Mesenchymal stem cell (in vitro differentiated cells and primary cell): ENCODE measurements at regions not wholly inside any gene's neighbourhood (a gene's known extent, or its start where the extent isn't known, plus 50 kb on each side); places are given as distances from the start of the nearest gene placed in this dataset.

Experiments used
- DNase-seq: peaks from one replicate; pipeline ENCODE4 v3.0.0-alpha.2; 2013
- H2AFZ ChIP-seq: one replicate; pipeline ENCODE4 v1.6.1; 2013; ENCODE audit warnings: low read depth, mild to moderate bottlenecking, control low read depth, inconsistent platforms, low read length, moderate library complexity
- H2AK5ac ChIP-seq: 2 replicates; pipeline ENCODE4 v1.6.1; 2013; ENCODE audit warnings: low read length, moderate library complexity, mild to moderate bottlenecking, inconsistent platforms; ENCODE audit not compliant: severe bottlenecking
- H2BK120ac ChIP-seq: one replicate; pipeline ENCODE4 v1.6.1; 2013; ENCODE audit warnings: low read depth, mild to moderate bottlenecking, inconsistent platforms, low read length, moderate library complexity
- H2BK12ac ChIP-seq, 2 experiments: one replicate each; pipeline ENCODE4 v1.6.1; 2013; ENCODE audit warnings: inconsistent platforms in 2 of 2, low read length in 2 of 2, mild to moderate bottlenecking in 2 of 2, moderate library complexity in 2 of 2, control low read depth in 1 of 2
- H2BK15ac ChIP-seq: one replicate; pipeline ENCODE4 v1.6.1; 2013; ENCODE audit warnings: mild to moderate bottlenecking, low read depth, inconsistent platforms; ENCODE audit not compliant: poor library complexity, severe bottlenecking
- H2BK5ac ChIP-seq: 2 replicates; pipeline ENCODE4 v1.6.1; 2013; ENCODE audit warnings: low read depth, mild to moderate bottlenecking, low read length, control low read depth, inconsistent platforms; ENCODE audit not compliant: poor library complexity, severe bottlenecking
- H3K14ac ChIP-seq, 2 experiments: one replicate each; pipeline ENCODE4 v1.6.1; 2013; ENCODE audit warnings: inconsistent platforms in 2 of 2, low read length in 2 of 2, control low read depth in 1 of 2, mild to moderate bottlenecking in 1 of 2, moderate library complexity in 1 of 2
- H3K18ac ChIP-seq, 2 experiments: one replicate each; pipeline ENCODE4 v1.6.1; 2013; ENCODE audit warnings: inconsistent platforms in 2 of 2, low read length in 2 of 2, control low read depth in 1 of 2, low read depth in 1 of 2, mild to moderate bottlenecking in 1 of 2
- H3K23ac ChIP-seq, 2 experiments: one replicate each; pipeline ENCODE4 v1.6.1; 2013; ENCODE audit warnings: inconsistent platforms in 2 of 2, low read length in 2 of 2, mild to moderate bottlenecking in 2 of 2, moderate library complexity in 2 of 2, control low read depth in 1 of 2
- H3K27ac ChIP-seq: 2 replicates; pipeline ENCODE4 v1.5.1; 2013; ENCODE audit warnings: mild to moderate bottlenecking, moderate library complexity, low read length, control low read depth, inconsistent platforms; ENCODE audit not compliant: poor library complexity, severe bottlenecking
- H3K27me3 ChIP-seq, 2 experiments: 2 replicates each; pipeline versions ENCODE4 v1.6.1 to v1.7.0; 2013; ENCODE audit warnings: low read length in 2 of 2, mild to moderate bottlenecking in 2 of 2, moderate library complexity in 2 of 2, control low read depth in 1 of 2, inconsistent platforms in 1 of 2; ENCODE audit not compliant: control insufficient read depth in 1 of 2, insufficient read depth in 1 of 2
- H3K36me3 ChIP-seq, 2 experiments: 2 replicates each; pipeline versions ENCODE4 v1.6.1 to v1.7.0; 2013; ENCODE audit warnings: low read length in 2 of 2, control low read depth in 1 of 2, inconsistent platforms in 1 of 2, low read depth in 1 of 2, mild to moderate bottlenecking in 1 of 2; ENCODE audit not compliant: insufficient read depth in 2 of 2, control insufficient read depth in 1 of 2
- H3K4ac ChIP-seq, 2 experiments: one replicate each; pipeline ENCODE4 v1.6.1; 2013; ENCODE audit warnings: inconsistent platforms in 2 of 2, low read length in 2 of 2, mild to moderate bottlenecking in 2 of 2, moderate library complexity in 2 of 2, control low read depth in 1 of 2, low read depth in 1 of 2
- H3K4me1 ChIP-seq: 2 replicates; pipeline ENCODE4 v1.6.1; 2013; ENCODE audit warnings: low read depth, low read length, control low read depth; ENCODE audit not compliant: control insufficient read depth, insufficient read depth
- H3K4me2 ChIP-seq: 2 replicates; pipeline ENCODE4 v1.6.1; 2013; ENCODE audit warnings: low read length, mild to moderate bottlenecking, inconsistent platforms; ENCODE audit not compliant: poor library complexity, severe bottlenecking
- H3K4me3 ChIP-seq, 2 experiments: 2 replicates each; pipeline versions ENCODE4 v1.5.1 to v1.7.0; 2013; ENCODE audit warnings: low read length in 2 of 2, mild to moderate bottlenecking in 2 of 2, control low read depth in 1 of 2, low read depth in 1 of 2; ENCODE audit not compliant: insufficient read depth in 1 of 2
- H3K79me1 ChIP-seq: replicated peaks from 2 replicates; pipeline ENCODE4 v1.6.1; 2013; ENCODE audit warnings: mild to moderate bottlenecking, control low read depth, low read length, inconsistent platforms; ENCODE audit not compliant: poor library complexity, severe bottlenecking
- H3K9ac ChIP-seq: 2 replicates; pipeline ENCODE4 v1.7.0; 2013; ENCODE audit warnings: mild to moderate bottlenecking, low read length, moderate library complexity
- H3K9me3 ChIP-seq: 2 replicates; pipeline ENCODE4 v1.7.0; 2013; ENCODE audit warnings: mild to moderate bottlenecking, low read length; ENCODE audit not compliant: control insufficient read depth
- H4K8ac ChIP-seq: one replicate; pipeline ENCODE4 v1.6.1; 2013; ENCODE audit warnings: inconsistent platforms, mild to moderate bottlenecking, low read length, moderate library complexity
- H4K91ac ChIP-seq: one replicate; pipeline ENCODE4 v1.6.1; 2013; ENCODE audit warnings: mild to moderate bottlenecking, low read length, inconsistent platforms
- WGBS: methylation state at CpG from one replicate; pipeline ENCODE4 v1.1.7; 2013; ENCODE audit warnings: mixed read lengths; 5-methylcytosine and 5-hydroxymethylcytosine counted together

DNA sequence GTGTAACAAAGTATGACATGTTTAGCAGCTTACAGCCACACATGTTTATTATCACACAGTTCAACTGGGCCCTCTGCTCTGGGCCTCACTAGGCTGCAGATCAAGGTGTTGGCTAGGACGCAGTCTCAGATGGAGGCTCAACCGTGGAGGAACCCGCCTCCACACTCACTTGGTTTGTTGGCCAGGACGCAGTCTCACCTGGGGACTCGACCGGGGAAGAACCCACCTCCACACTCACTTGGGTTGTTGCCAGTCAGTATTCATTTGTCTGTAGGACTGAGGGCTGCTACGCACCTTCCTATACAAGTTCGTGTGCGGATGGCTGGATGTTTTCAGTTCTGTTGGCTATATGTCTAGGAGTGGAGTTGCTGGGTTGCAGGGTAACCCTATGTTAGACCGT, 240.7 kb upstream of the CIBAR2 start:
- H3K27me3 ChIP-seq, result no peaks in the 10 kb centered on the region
- H2BK120ac ChIP-seq, result peak overlapping the region; percentile 98
- H2AFZ ChIP-seq, result no peak overlapping the region
- H3K27ac ChIP-seq, result no peak overlapping the region
- H2BK12ac ChIP-seq, result peak overlapping the region; percentile 70 to 100
- H4K8ac ChIP-seq, result peak overlapping the region; percentile 72
- H3K14ac ChIP-seq, result peak overlapping the region in 1 of 2 experiments; percentile 45
- peak overlapping the region; percentile 69 to 97 for H3K4ac ChIP-seq
- no peak overlapping the region for H3K4me2 ChIP-seq
- peaks cover 2 to 3% of the 10 kb centered on the region in 2 experiments for H3K36me3 ChIP-seq
- no peaks in the 10 kb centered on the region for H3K9me3 ChIP-seq
- no peak for DNase-seq
- H3K4me3 ChIP-seq, result no peak overlapping the region
- H3K79me1 ChIP-seq, result peaks cover 19% of the 10 kb centered on the region
- H3K23ac ChIP-seq, result peak overlapping the region in 1 of 2 experiments; percentile 46
- peak overlapping the region; percentile 83 for H2BK15ac ChIP-seq
- H2AK5ac ChIP-seq, result peak overlapping the region; percentile 67
- H3K18ac ChIP-seq, result peak overlapping the region; percentile 87 to 97
- H2BK5ac ChIP-seq, result no peak overlapping the region
- WGBS, result 99% methylated on average over 10 of the region's 10 CpGs
- H3K4me1 ChIP-seq, result peaks cover 29% of the 10 kb centered on the region
- peak overlapping the region; percentile 53 for H4K91ac ChIP-seq
- H3K9ac ChIP-seq, result no peak overlapping the region

DNA sequence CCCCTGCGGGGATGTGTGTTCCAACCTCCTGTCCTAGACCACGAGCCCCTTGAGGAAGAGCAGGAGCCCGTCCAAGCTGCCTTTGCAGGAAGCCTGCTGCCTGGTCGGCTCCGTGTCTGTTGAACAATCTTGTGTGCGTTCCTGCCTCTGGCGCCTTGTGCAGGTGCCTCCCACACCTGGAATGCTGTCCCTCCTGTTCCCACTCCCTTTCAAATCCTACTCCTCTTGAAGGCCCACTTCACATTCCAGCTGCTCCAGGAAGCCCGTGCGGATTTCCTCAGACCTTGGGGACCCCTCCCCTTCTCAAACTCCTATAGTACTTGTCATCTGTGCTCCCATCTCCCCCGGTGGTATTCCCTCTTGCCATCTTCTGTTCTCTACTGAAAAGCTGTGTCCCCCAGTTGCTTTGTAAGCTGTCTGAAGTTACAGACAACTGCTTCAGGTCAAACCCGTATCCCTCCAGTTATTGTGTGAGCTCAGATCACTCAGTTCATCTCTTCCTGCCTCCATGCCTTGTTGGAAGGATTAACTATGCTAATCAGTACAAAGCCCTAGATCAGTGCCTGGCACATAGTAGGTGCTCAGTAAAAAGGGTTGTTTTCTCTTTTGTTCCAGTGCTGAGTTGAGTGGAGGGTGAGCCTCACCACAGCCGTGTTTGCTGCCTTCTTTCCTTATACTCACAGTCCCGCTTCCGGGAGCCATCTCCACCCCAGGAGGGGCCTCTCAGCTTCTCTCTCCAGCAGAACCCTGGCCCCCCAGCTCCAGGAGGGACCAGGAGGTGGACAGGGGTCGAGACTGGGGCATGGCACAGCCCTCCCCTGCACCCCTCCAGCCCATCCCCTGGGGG, 241.8 kb upstream of the CIBAR2 start:
- Histone ChIP-seq H3K4me1 (peaks cover 31% of the 10 kb centered on the region), H3K27me3 (no peaks in the 10 kb centered on the region), H2AK5ac (peak overlapping the region; percentile 51), H3K18ac (peak overlapping the region; percentile 93 to 96), H2BK12ac (peak overlapping the region; percentile 70 to 93), H3K4me2 (no peak overlapping the region), H3K23ac (peak overlapping the region in 1 of 2 experiments; percentile 67), H3K79me1 (peaks cover 22% of the 10 kb centered on the region), H4K8ac (peak overlapping the region; percentile 89), H3K4me3 (no peak overlapping the region), H4K91ac (peak overlapping the region; percentile 99), H3K9ac (peak overlapping the region; percentile 4), H3K9me3 (no peaks in the 10 kb centered on the region), H2BK15ac (peak overlapping the region; percentile 39), H2AFZ (no peak overlapping the region), H3K27ac (peak overlapping the region; percentile 56), H3K36me3 (peaks cover 4 to 8% of the 10 kb centered on the region in 2 experiments), H3K4ac (peak overlapping the region; percentile 54 to 97), H2BK5ac (peak overlapping the region; percentile 2), H3K14ac (peak overlapping the region in 1 of 2 experiments; percentile 79), H2BK120ac (peak overlapping the region; percentile 98)
- 34% methylated on average over 15 of the region's 15 CpGs for WGBS
- no peak for DNase-seq

DNA sequence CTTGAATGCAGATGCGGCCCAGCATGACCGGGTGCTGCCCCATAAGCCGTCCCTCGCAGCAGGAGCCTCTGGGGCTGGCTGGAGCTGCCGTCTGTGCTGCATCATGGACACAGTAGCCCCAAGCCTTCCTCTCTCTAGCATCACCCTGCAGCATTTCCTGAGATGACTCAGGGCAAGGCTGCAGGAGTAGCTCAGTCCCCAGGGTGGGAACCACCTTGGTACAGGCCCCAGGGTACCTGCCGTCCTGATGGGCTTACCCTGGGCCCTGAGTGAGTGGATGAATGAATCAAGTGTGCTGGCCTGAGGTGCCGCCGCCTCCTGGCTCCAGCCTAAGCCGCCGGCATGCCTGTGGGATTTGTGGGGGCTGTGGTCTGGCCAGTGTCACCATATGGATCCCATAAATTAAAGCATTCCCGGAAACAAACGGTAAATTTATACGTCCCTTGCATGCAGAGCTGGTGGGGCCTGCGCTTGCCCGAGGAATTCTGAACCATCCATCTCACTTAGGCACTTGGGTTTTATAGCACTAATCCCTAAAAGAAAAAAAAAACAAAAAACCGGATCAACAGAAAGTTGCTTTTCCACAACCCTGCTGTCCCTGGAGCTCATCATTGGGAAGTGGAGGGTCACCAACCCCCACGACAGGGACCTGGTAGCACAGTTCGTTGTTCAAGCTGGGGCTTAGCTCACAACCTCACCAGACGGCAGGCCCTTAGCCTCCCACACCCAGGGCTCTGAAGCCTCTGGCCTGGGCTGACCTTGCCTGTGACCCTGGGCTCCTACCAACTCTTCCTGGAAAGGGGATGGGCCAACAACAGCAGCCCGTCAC, 242.6 kb upstream of the CIBAR2 start:
- Histone ChIP-seq H4K91ac (peak overlapping the region; percentile 99), H3K27ac (peak overlapping the region; percentile 56), H2AK5ac (peak overlapping the region; percentile 37), H3K4me1 (peaks cover 36% of the 10 kb centered on the region), H3K4me3 (no peak overlapping the region), H3K27me3 (no peaks in the 10 kb centered on the region), H3K36me3 (peaks cover 4 to 12% of the 10 kb centered on the region in 2 experiments), H3K23ac (peak overlapping the region in 1 of 2 experiments; percentile 67), H2BK120ac (peak overlapping the region; percentile 98), H3K14ac (peak overlapping the region in 1 of 2 experiments; percentile 79), H2BK15ac (no peak overlapping the region), H3K18ac (peak overlapping the region; percentile 93 to 96), H2BK5ac (peak overlapping the region; percentile 49), H3K79me1 (peaks cover 21% of the 10 kb centered on the region), H3K9me3 (no peaks in the 10 kb centered on the region), H3K9ac (peak overlapping the region; percentile 32), H3K4me2 (no peak overlapping the region), H2AFZ (no peak overlapping the region), H2BK12ac (peak overlapping the region; percentile 70 to 93), H3K4ac (peak overlapping the region; percentile 54 to 97), H4K8ac (peak overlapping the region; percentile 89)
- peak; percentile 99 for DNase-seq
- whole genome bisulfite sequencing, result under 1% methylated on average over 20 of the region's 20 CpGs

DNA sequence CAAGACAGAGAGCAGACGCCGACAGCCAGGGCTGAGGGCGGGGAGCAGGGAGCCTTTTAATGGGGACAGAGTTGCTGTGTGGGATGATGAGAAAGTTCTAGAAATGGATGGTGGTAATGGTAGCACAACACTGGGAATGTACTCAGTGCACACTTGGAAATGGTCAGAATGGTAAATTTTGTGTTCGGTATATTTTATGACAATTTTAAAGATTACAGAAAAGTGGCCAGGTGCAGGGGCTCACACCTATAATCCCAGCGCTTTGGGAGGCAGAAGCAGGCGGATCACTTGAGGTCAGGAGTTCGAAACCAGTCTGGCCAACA, 243.2 kb upstream of the CIBAR2 start:
- Histone ChIP-seq H3K79me1 (peaks cover 16% of the 10 kb centered on the region), H3K27me3 (no peaks in the 10 kb centered on the region), H4K8ac (no peak overlapping the region), H4K91ac (peak overlapping the region; percentile 12), H3K9ac (no peak overlapping the region), H3K4me1 (peaks cover 37% of the 10 kb centered on the region), H2BK120ac (peak overlapping the region; percentile 22), H3K4me3 (no peak overlapping the region), H2BK15ac (no peak overlapping the region), H3K36me3 (peaks cover 4 to 12% of the 10 kb centered on the region in 2 experiments), H3K18ac (peak overlapping the region; percentile 42 to 57), H3K14ac (no peak overlapping the region), H2BK12ac (no peak overlapping the region), H2AK5ac (no peak overlapping the region), H3K4me2 (no peak overlapping the region), H3K27ac (peak overlapping the region; percentile 56), H2AFZ (no peak overlapping the region), H3K23ac (no peak overlapping the region), H2BK5ac (peak overlapping the region; percentile 49), H3K9me3 (no peaks in the 10 kb centered on the region), H3K4ac (peak overlapping the region in 1 of 2 experiments; percentile 57)
- DNase-seq, result no peak
- WGBS, result 40% methylated on average over 7 of the region's 7 CpGs
